Endothelial cell of umbilical vein (primary cell): ENCODE measurements at regions not wholly inside any gene's neighbourhood (a gene's known extent, or its start where the extent isn't known, plus 50 kb on each side); places are given as distances from the start of the nearest gene placed in this dataset.

ENCODE experiments used
- BruUV-seq: library from RNA; stranded (reverse); fragments of 400-500 nt; replicated peaks from 2 replicates; lab custom pipeline; 2021; lab: Mats Ljungman, UMichigan
- CTCF ChIA-PET: fragments of 300-600, 350-600 bp; sonication (Branson Sonifier 250); formaldehyde crosslinking; loops from one replicate; lab custom pipeline; 2021; ENCODE audit warnings: antibody characterized with exemption, inconsistent platforms; lab: Charles Lee
- POLR2A ChIA-PET: fragments of 300-600, 350-600 bp; sonication (Branson Sonifier 250); formaldehyde crosslinking; loops from one replicate; lab custom pipeline; 2021; ENCODE audit warnings: antibody characterized with exemption, inconsistent platforms; lab: Charles Lee
- DNase-seq: peaks from one replicate; pipeline ENCODE4 v3.0.0-alpha.2; 2011; ENCODE audit warnings: low read depth, low spot score
- FAIRE-seq: peaks from 2 replicates; lab custom pipeline; 2011; peaks lifted over from hg19 to GRCh38; lab: Jason Lieb, UNC
- H2AFZ ChIP-seq: 2 replicates; pipeline ENCODE4 v1.6.0; 2012; ENCODE audit warnings: low read depth, low read length, control low read depth, inconsistent platforms
- H3K27ac ChIP-seq: 2 replicates; pipeline ENCODE4 v1.5.1; 2011; ENCODE audit warnings: low read depth, mild to moderate bottlenecking, control low read depth, low read length, moderate library complexity; ENCODE audit not compliant: insufficient read depth
- H3K27me3 ChIP-seq, 2 experiments: 2 replicates each; pipeline versions ENCODE4 v1.6.0 to v1.6.1; 2011; ENCODE audit warnings: low read length in 2 of 2, mixed read lengths in 1 of 2; ENCODE audit not compliant: control insufficient read depth in 2 of 2, insufficient read depth in 2 of 2
- H3K36me3 ChIP-seq, 2 experiments: 2 replicates in 1 of 2; 3 replicates in 1 of 2; pipeline ENCODE4 v1.5.1; 2011; ENCODE audit warnings: low read length in 2 of 2, mild to moderate bottlenecking in 1 of 2, moderate library complexity in 1 of 2; ENCODE audit not compliant: control insufficient read depth in 2 of 2, insufficient read depth in 2 of 2; ENCODE audit errors: extremely low read depth in 1 of 2
- H3K4me1 ChIP-seq: 3 replicates; pipeline ENCODE4 v1.5.1; 2011; ENCODE audit warnings: mild to moderate bottlenecking, low read length; ENCODE audit not compliant: control insufficient read depth, insufficient read depth; ENCODE audit errors: extremely low read depth
- H3K4me2 ChIP-seq: 2 replicates; pipeline ENCODE4 v1.6.1; 2011; ENCODE audit warnings: low read length, control low read depth, mixed read lengths; ENCODE audit not compliant: insufficient read depth
- H3K4me3 ChIP-seq, 3 experiments: fragments of 200-600 bp in 1 of 3; sonication (generic), shearing (Covaris generic) in 1 of 3; replicated peaks in 1 of 3; 2 replicates each; pipeline ENCODE4 v1.5.1; 2011 to 2016; ENCODE audit warnings: control low read depth in 3 of 3, low read length in 3 of 3, mild to moderate bottlenecking in 2 of 3, inconsistent platforms in 1 of 3, low read depth in 1 of 3, moderate library complexity in 1 of 3; ENCODE audit not compliant: insufficient read depth in 1 of 3
- H3K79me2 ChIP-seq: 2 replicates; pipeline ENCODE4 v1.6.0; 2012; ENCODE audit warnings: low read length, inconsistent platforms; ENCODE audit not compliant: control insufficient read depth, insufficient read depth
- H3K9ac ChIP-seq: replicated peaks from 2 replicates; pipeline ENCODE3; 2011; ENCODE audit warnings: low read length, control low read depth; ENCODE audit not compliant: insufficient read depth; ENCODE audit errors: extremely low read depth
- H3K9me1 ChIP-seq: replicated peaks from 3 replicates; pipeline ENCODE4 v1.6.0; 2011; ENCODE audit warnings: mild to moderate bottlenecking, low read length; ENCODE audit not compliant: control insufficient read depth, insufficient read depth; ENCODE audit errors: extremely low read depth
- H3K9me3 ChIP-seq: replicated peaks from 2 replicates; pipeline ENCODE4 v1.5.1; 2012; ENCODE audit warnings: low read length, inconsistent platforms; ENCODE audit not compliant: control insufficient read depth, insufficient read depth
- H4K20me1 ChIP-seq: replicated peaks from 2 replicates; pipeline ENCODE3; 2011; ENCODE audit warnings: mild to moderate bottlenecking, low read length; ENCODE audit not compliant: control insufficient read depth, insufficient read depth; ENCODE audit errors: extremely low read depth
- CTCF ChIP-seq, 2 donors: IDR thresholded peaks; 1 replicate in 1 of 2; 2 replicates in 1 of 2; pipeline ENCODE4 v1.5.1; 2011; ENCODE audit warnings: low read length in 2 of 2, mild to moderate bottlenecking in 2 of 2, moderate library complexity in 2 of 2, control low read depth in 1 of 2, inconsistent platforms in 1 of 2, low read depth in 1 of 2; ENCODE audit not compliant: insufficient read depth in 1 of 2; ENCODE audit errors: extremely low read depth in 1 of 2
- EZH2 ChIP-seq: IDR thresholded peaks from 2 replicates; pipeline ENCODE4 v1.6.1; 2012; ENCODE audit warnings: borderline replicate concordance, low read depth, mild to moderate bottlenecking, moderate library complexity, low read length, inconsistent platforms; ENCODE audit not compliant: severe bottlenecking
- FOS ChIP-seq: IDR thresholded peaks from 2 replicates; pipeline ENCODE4 v1.6.1; 2011; ENCODE audit warnings: mild to moderate bottlenecking, low read length, moderate library complexity, borderline replicate concordance; ENCODE audit not compliant: insufficient read depth
- GATA2 ChIP-seq: IDR thresholded peaks from 2 replicates; pipeline ENCODE4 v1.7.0; 2011; ENCODE audit warnings: low read depth, mild to moderate bottlenecking, moderate library complexity, mixed read lengths, low read length; ENCODE audit not compliant: insufficient read length, insufficient read depth
- JUN ChIP-seq: IDR thresholded peaks from 2 replicates; pipeline ENCODE4 v1.6.1; 2011; ENCODE audit warnings: borderline replicate concordance, low read depth; ENCODE audit not compliant: insufficient read length, insufficient read depth
- MYC ChIP-seq: IDR thresholded peaks from one replicate; pipeline ENCODE4 v1.6.1; 2011; ENCODE audit warnings: mild to moderate bottlenecking, low read depth, low read length
- POLR2A ChIP-seq: IDR thresholded peaks from 2 replicates; pipeline ENCODE4 v1.6.1; 2012; ENCODE audit warnings: low read depth, mild to moderate bottlenecking, control low read depth, low read length
- POLR2AphosphoS5 ChIP-seq: IDR thresholded peaks from 2 replicates; pipeline ENCODE4 v1.6.1; 2012; ENCODE audit warnings: low read depth, mild to moderate bottlenecking, control low read depth, low read length, moderate library complexity; ENCODE audit not compliant: insufficient read depth
- dilution Hi-C: fragments of 300-500 bp; cut with MboI; formaldehyde crosslinking; loops from one replicate; pipeline ENCODE4 v1.15.0; 2019; ENCODE audit warnings: low sequenced_read_pairs; ENCODE audit not compliant: extremely low pct_ligation_motif_present
- intact Hi-C: fragments of 100-400 bp; cut with micrococcal nuclease; formaldehyde crosslinking; loops from one replicate; pipeline ENCODE4 v1.10.0; 2022
- TF ChIP-seq, protein P1 (sequence below): IDR thresholded peaks from 2 replicates; pipeline ENCODE4 v1.6.1; 2011; ENCODE audit not compliant: insufficient read depth, insufficient read length

DNA sequence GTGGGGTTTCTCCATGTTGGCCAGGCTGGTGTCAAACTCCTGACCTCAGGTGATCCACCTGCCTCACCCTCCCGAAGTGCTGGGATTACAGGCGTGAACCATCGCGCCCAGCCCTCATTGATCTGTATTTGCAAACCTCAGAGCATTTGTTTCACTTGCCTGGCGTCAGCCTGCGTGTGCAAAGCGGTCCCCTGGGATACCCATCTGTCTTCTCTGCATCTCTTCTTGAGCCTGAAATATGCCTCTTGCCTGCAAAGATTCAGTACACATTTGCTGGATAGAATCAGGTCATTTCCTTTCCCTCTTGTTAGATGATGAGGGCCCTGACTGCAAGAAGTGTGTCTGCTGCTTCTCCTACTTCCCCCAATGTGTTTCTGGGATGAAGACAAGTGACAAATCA is 1291.0 kb downstream of the TBC1D22A start:
- H3K9me3 ChIP-seq: peaks cover 8% of the 10 kb centered on the region

More for the DNA sequence above, 1291.0 kb downstream of the TBC1D22A start:
- dilution Hi-C loops: no loop called here
- H3K4me1 ChIP-seq: no peaks in the 10 kb centered on the region
- H3K79me2 ChIP-seq: no peaks in the 10 kb centered on the region
- no peak overlapping the region for H3K9ac ChIP-seq
- TF ChIP-seq CTCF (IDR thresholded peaks at IDR 0.05; ENCODE audit: extremely low read depth in 1 of 2, insufficient read depth in 1 of 2, low read depth in 1 of 2, low read length in 2 of 2) (no peak), POLR2A (no peak), FOS (no peak), POLR2AphosphoS5 (no peak), JUN (no peak), EZH2 (no peak), GATA2 (no peak), MYC (no peak)
- TF ChIP-seq, protein P1, sequence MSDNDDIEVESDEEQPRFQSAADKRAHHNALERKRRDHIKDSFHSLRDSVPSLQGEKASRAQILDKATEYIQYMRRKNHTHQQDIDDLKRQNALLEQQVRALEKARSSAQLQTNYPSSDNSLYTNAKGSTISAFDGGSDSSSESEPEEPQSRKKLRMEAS: no peak
- H3K4me3 ChIP-seq: no peak overlapping the region
- no peak overlapping the region for H3K27ac ChIP-seq
- CTCF ChIA-PET: no interaction called here
- intact Hi-C loops: no loop called here
- no peak overlapping the region for H3K4me2 ChIP-seq
- POLR2A ChIA-PET: no interaction called here
- FAIRE-seq (no peak), DNase-seq (no peak)
- no peaks in the 10 kb centered on the region for H3K27me3 ChIP-seq
- H3K9me1 ChIP-seq: no peaks in the 10 kb centered on the region
- no peaks in the 10 kb centered on the region for H3K36me3 ChIP-seq
- no peaks in the 10 kb centered on the region for H4K20me1 ChIP-seq
- BruUV-seq: no TSS peak
- no peak overlapping the region for H2AFZ ChIP-seq
